ENCODE measurements at regions not wholly inside any gene's neighbourhood (a gene's known extent, or its start where the extent isn't known, plus 50 kb on each side); places are given as distances from the start of the nearest gene placed in this dataset.

- no peaks in the 10 kb centered on the region for H3K27me3 ChIP-seq (ENCODE audit: control insufficient read depth, insufficient read depth, low read length)
- TF ChIP-seq, protein P1, sequence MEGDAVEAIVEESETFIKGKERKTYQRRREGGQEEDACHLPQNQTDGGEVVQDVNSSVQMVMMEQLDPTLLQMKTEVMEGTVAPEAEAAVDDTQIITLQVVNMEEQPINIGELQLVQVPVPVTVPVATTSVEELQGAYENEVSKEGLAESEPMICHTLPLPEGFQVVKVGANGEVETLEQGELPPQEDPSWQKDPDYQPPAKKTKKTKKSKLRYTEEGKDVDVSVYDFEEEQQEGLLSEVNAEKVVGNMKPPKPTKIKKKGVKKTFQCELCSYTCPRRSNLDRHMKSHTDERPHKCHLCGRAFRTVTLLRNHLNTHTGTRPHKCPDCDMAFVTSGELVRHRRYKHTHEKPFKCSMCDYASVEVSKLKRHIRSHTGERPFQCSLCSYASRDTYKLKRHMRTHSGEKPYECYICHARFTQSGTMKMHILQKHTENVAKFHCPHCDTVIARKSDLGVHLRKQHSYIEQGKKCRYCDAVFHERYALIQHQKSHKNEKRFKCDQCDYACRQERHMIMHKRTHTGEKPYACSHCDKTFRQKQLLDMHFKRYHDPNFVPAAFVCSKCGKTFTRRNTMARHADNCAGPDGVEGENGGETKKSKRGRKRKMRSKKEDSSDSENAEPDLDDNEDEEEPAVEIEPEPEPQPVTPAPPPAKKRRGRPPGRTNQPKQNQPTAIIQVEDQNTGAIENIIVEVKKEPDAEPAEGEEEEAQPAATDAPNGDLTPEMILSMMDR (IDR thresholded peaks at IDR 0.05; ENCODE audit: insufficient read depth, low read depth, low read length): no peak
- DNase-seq (ENCODE audit: low read depth): no peak
- ChIA-PET CTCF (interaction anchor here (0.6 kb wide), 1 partner anchor 277 kb away, joined by 3 read pairs; no protein-coding TSS in a partner anchor), POLR2A (no interaction called here)
- H3K4me3 ChIP-seq (ENCODE audit: low read depth, low read length): no peak overlapping the region
- H3K36me3 ChIP-seq (ENCODE audit: control insufficient read depth, insufficient read depth, low read length): no peaks in the 10 kb centered on the region
These were observed 161.0 kb upstream of the UBE2E2 start for GRCh38 chr3:23041918-23042696.

GRCh38 chr3:23044463-23044862 is 158.7 kb upstream of the UBE2E2 start:
- DNase-seq (ENCODE audit: low read depth): no peak
- ChIA-PET POLR2A (no interaction called here), CTCF (no interaction called here)
- Histone ChIP-seq H3K4me3 (ENCODE audit: low read depth, low read length) (no peak overlapping the region), H3K27me3 (ENCODE audit: control insufficient read depth, insufficient read depth, low read length) (no peaks in the 10 kb centered on the region), H3K36me3 (ENCODE audit: control insufficient read depth, insufficient read depth, low read length) (no peaks in the 10 kb centered on the region)
- TF ChIP-seq, protein P1 (IDR thresholded peaks at IDR 0.05; ENCODE audit: insufficient read depth, low read depth, low read length): no peak

- Histone ChIP-seq H3K36me3 (ENCODE audit: control insufficient read depth, insufficient read depth, low read length) (no peaks in the 10 kb centered on the region), H3K4me3 (ENCODE audit: low read depth, low read length) (no peak overlapping the region), H3K27me3 (ENCODE audit: control insufficient read depth, insufficient read depth, low read length) (no peaks in the 10 kb centered on the region)
- TF ChIP-seq, protein P1 (IDR thresholded peaks at IDR 0.05; ENCODE audit: insufficient read depth, low read depth, low read length): no peak
- ChIA-PET CTCF (no interaction called here), POLR2A (no interaction called here)
- no peak for DNase-seq (ENCODE audit: low read depth)
These were observed 156.6 kb upstream of the UBE2E2 start for GRCh38 chr3:23046536-23046935.

GRCh38 chr3:23051240-23052140 is 151.6 kb upstream of the UBE2E2 start:
- H3K36me3 ChIP-seq (ENCODE audit: control insufficient read depth, insufficient read depth, low read length): no peaks in the 10 kb centered on the region
- no peak overlapping the region for H3K4me3 ChIP-seq (ENCODE audit: low read depth, low read length)
- H3K27me3 ChIP-seq (ENCODE audit: control insufficient read depth, insufficient read depth, low read length): peaks cover 2% of the 10 kb centered on the region; the same call in 1 of the 2 replicates
- CTCF ChIA-PET: no interaction called here
- POLR2A ChIA-PET: no interaction called here
- TF ChIP-seq, protein P1 (IDR thresholded peaks at IDR 0.05; ENCODE audit: insufficient read depth, low read depth, low read length): no peak
- no peak for DNase-seq (ENCODE audit: low read depth)

- DNase-seq (ENCODE audit: low read depth): no peak
- peaks cover 2% of the 10 kb centered on the region; the same call in 1 of the 2 replicates for H3K27me3 ChIP-seq (ENCODE audit: control insufficient read depth, insufficient read depth, low read length)
- TF ChIP-seq, protein P1 (IDR thresholded peaks at IDR 0.05; ENCODE audit: insufficient read depth, low read depth, low read length): no peak
- no peaks in the 10 kb centered on the region for H3K36me3 ChIP-seq (ENCODE audit: control insufficient read depth, insufficient read depth, low read length)
- ChIA-PET POLR2A (no interaction called here), CTCF (no interaction called here)
- no peak overlapping the region for H3K4me3 ChIP-seq (ENCODE audit: low read depth, low read length)
These were observed 150.9 kb upstream of the UBE2E2 start for GRCh38 chr3:23052208-23052607.

All from BJ (cell line).